ENCODE measurements at regions not wholly inside any gene's neighbourhood (a gene's known extent, or its start where the extent isn't known, plus 50 kb on each side); places are given as distances from the start of the nearest gene placed in this dataset.

DNA sequence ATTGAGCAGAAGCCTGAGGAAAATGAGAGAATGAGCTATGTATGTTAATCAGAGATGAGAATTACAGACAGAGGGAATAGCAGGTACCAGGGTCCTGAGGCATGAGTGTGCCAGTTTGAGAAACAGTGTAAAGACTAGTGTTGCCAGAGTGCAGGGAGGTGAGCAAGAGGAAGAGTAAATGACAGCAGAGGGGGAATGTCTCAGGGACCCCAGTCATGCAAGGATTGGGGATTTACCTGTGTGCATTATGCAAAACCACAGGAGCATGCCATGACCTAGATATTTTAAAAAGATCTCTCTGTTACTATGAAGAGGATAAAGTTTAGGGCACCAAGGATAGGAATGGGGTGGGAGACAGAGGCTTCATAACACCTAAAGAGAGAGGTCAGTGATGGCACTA, 72.1 kb downstream of the TTC32 start:
- TF ChIP-seq, protein P1, sequence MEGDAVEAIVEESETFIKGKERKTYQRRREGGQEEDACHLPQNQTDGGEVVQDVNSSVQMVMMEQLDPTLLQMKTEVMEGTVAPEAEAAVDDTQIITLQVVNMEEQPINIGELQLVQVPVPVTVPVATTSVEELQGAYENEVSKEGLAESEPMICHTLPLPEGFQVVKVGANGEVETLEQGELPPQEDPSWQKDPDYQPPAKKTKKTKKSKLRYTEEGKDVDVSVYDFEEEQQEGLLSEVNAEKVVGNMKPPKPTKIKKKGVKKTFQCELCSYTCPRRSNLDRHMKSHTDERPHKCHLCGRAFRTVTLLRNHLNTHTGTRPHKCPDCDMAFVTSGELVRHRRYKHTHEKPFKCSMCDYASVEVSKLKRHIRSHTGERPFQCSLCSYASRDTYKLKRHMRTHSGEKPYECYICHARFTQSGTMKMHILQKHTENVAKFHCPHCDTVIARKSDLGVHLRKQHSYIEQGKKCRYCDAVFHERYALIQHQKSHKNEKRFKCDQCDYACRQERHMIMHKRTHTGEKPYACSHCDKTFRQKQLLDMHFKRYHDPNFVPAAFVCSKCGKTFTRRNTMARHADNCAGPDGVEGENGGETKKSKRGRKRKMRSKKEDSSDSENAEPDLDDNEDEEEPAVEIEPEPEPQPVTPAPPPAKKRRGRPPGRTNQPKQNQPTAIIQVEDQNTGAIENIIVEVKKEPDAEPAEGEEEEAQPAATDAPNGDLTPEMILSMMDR (IDR thresholded peaks at IDR 0.05; ENCODE audit: low read depth, low read length), result no peak
- TF ChIP-seq, protein P2, sequence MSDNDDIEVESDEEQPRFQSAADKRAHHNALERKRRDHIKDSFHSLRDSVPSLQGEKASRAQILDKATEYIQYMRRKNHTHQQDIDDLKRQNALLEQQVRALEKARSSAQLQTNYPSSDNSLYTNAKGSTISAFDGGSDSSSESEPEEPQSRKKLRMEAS (IDR thresholded peaks at IDR 0.05; ENCODE audit: low read depth, low read length), result no peak
